LNCAP (cell line): ENCODE measurements at regions not wholly inside any gene's neighbourhood (a gene's known extent, or its start where the extent isn't known, plus 50 kb on each side); places are given as distances from the start of the nearest gene placed in this dataset.

ENCODE experiments used
- TF ChIP-seq, protein P1 (sequence below): fragments of 450-650 bp; IDR thresholded peaks from 2 replicates; pipeline ENCODE4 v1.5.1; 2017; ENCODE audit warnings: mild to moderate bottlenecking

DNA sequence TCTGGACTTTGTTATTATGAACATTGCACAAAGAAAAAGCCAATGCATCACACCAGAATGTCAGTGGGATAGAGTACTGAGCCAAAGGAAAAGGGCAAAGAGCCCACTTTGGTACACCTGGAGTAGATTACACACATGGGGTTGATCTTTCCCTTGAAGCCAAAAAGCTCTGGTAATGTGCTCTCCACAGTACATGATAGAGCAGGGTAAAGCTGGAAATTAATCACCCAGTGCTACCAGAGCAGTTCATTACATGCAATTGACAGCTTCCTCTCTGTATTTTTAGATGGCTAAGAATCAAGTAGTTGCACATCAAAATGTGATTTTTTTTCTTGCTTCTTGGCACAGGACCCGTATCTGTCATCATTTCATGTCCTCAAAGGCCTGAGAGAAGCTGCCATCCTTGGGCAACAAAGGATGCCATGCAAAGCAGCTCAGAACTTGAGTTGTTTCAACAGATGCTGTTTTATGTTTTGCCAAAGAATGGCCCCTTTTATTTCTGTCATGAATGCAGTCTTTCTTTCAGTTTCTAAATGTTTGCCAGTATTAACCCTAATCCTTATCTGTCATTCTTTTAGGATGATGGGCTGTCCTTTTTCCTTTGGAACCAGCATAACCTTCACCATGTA, 88.1 kb downstream of the HDGFL1 start:
- TF ChIP-seq, protein P1, sequence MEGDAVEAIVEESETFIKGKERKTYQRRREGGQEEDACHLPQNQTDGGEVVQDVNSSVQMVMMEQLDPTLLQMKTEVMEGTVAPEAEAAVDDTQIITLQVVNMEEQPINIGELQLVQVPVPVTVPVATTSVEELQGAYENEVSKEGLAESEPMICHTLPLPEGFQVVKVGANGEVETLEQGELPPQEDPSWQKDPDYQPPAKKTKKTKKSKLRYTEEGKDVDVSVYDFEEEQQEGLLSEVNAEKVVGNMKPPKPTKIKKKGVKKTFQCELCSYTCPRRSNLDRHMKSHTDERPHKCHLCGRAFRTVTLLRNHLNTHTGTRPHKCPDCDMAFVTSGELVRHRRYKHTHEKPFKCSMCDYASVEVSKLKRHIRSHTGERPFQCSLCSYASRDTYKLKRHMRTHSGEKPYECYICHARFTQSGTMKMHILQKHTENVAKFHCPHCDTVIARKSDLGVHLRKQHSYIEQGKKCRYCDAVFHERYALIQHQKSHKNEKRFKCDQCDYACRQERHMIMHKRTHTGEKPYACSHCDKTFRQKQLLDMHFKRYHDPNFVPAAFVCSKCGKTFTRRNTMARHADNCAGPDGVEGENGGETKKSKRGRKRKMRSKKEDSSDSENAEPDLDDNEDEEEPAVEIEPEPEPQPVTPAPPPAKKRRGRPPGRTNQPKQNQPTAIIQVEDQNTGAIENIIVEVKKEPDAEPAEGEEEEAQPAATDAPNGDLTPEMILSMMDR: no peak

- TF ChIP-seq, protein P1: no peak
Observed at GRCh38 chr6:22658183-22658582, 88.8 kb downstream of the HDGFL1 start.

GRCh38 chr6:22658934-22659333, 89.6 kb downstream of the HDGFL1 start:
- TF ChIP-seq, protein P1: no peak

GRCh38 chr6:22664968-22665367, 95.6 kb downstream of the HDGFL1 start:
- TF ChIP-seq, protein P1: no peak

- TF ChIP-seq, protein P1: no peak
Observed at GRCh38 chr6:22666021-22666420, 96.7 kb downstream of the HDGFL1 start.

DNA sequence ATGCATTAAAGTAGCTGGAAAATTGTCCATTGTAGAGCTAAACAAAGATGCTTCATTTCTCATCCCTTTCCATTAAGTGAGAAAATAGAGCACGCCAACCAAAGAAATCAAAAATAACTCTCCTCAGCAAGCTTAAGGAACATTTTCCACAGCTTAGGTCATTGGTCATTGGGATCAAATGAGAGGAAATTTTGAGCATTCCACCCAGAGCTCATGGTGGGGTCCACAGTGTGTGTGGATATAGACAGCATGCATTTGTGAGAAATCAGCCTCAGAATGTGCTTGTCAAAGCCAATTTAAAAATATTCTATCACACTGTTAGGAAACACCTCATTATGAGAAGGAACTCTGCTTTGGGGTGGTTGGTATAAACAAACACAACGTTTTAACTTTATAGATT, 97.2 kb downstream of the HDGFL1 start:
- TF ChIP-seq, protein P1: no peak

GRCh38 chr6:22667855-22668254, 98.5 kb downstream of the HDGFL1 start:
- TF ChIP-seq, protein P1: no peak

DNA sequence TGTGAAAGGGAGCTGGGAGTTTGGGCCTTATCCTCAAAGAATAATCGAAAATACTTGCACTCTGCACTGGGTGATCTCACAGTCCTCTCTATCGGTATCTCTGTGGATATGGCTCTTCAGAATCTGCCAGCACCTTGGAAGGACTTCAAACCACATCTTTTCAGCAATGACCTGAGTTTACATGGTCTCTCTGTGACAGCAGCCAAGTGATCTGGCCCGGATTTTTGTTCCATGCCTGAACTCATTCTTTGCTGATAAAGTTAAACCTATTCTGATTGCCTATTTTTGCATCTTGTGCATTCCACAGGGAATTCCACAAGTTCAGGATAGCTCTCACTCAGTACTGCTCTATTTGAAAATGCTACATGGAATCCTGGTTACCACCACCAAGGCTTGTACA, 98.9 kb downstream of the HDGFL1 start:
- TF ChIP-seq, protein P1: no peak
